OCI-LY7 (cell line): ENCODE measurements at regions not wholly inside any gene's neighbourhood (a gene's known extent, or its start where the extent isn't known, plus 50 kb on each side); places are given as distances from the start of the nearest gene placed in this dataset.

ENCODE experiments used
- BruUV-seq: library from RNA; stranded (reverse); fragments of 400-500 nt; replicated peaks from 2 replicates; lab custom pipeline; 2021; lab: Mats Ljungman, UMichigan
- CTCF ChIA-PET: fragments of 300-600 bp; sonication (Branson Sonifier 250); formaldehyde crosslinking; loops from one replicate; lab custom pipeline; 2022; ENCODE audit warnings: antibody characterized with exemption; ENCODE audit not compliant: unreplicated experiment; lab: Charles Lee
- POLR2A ChIA-PET: fragments of 300-600 bp; sonication (Branson Sonifier 250); formaldehyde crosslinking; loops from one replicate; lab custom pipeline; 2022; ENCODE audit warnings: antibody characterized with exemption; lab: Charles Lee
- DNase-seq: peaks from one replicate; pipeline ENCODE4 v3.0.0-alpha.2; 2015; ENCODE audit warnings: low spot score
- H2AFZ ChIP-seq: fragments of 200-600 bp; sonication (generic), shearing (Covaris generic); 2 replicates; pipeline ENCODE4 v1.6.1; 2014; ENCODE audit warnings: mild to moderate bottlenecking, antibody characterized with exemption, low read length, moderate library complexity
- H3K27ac ChIP-seq: fragments of 200-600 bp; sonication (generic); 2 replicates; pipeline ENCODE4 v1.5.1; 2014; ENCODE audit warnings: mixed run types, low read depth, mild to moderate bottlenecking, moderate library complexity, low read length, inconsistent platforms; ENCODE audit not compliant: poor library complexity, severe bottlenecking
- H3K36me3 ChIP-seq: fragments of 200-600 bp; sonication (generic); 2 replicates; pipeline ENCODE4 v1.6.1; 2014; ENCODE audit warnings: mild to moderate bottlenecking, antibody characterized with exemption, low read length, moderate library complexity, mixed read lengths; ENCODE audit not compliant: insufficient read depth
- H3K4me1 ChIP-seq: fragments of 200-600 bp; sonication (generic); 2 replicates; pipeline ENCODE4 v1.5.1; 2014; ENCODE audit warnings: mild to moderate bottlenecking, low read length; ENCODE audit not compliant: insufficient read depth, poor library complexity, severe bottlenecking
- H3K4me2 ChIP-seq: fragments of 200-600 bp; sonication (generic); 2 replicates; pipeline ENCODE4 v1.6.1; 2014; ENCODE audit warnings: mild to moderate bottlenecking, low read length
- H3K4me3 ChIP-seq: fragments of 200-600 bp; sonication (generic); 2 replicates; pipeline ENCODE4 v1.5.1; 2014; ENCODE audit warnings: mild to moderate bottlenecking, low read depth, low read length; ENCODE audit not compliant: poor library complexity, severe bottlenecking
- H3K79me2 ChIP-seq: fragments of 200-600 bp; sonication (generic); 2 replicates; pipeline ENCODE4 v1.6.1; 2016; ENCODE audit warnings: low read depth, mild to moderate bottlenecking, low read length, moderate library complexity, mixed read lengths; ENCODE audit not compliant: insufficient read depth
- H3K9me2 ChIP-seq: fragments of 200-600 bp; sonication (generic); 2 replicates; pipeline ENCODE4 v1.6.1; 2016; ENCODE audit warnings: mild to moderate bottlenecking, low read length, mixed read lengths; ENCODE audit not compliant: insufficient read depth
- H3K9me3 ChIP-seq: fragments of 200-600 bp; sonication (generic); 2 replicates; pipeline ENCODE4 v1.6.1; 2014; ENCODE audit warnings: mild to moderate bottlenecking, mixed run types, low read length, mixed read lengths
- H4K20me1 ChIP-seq: fragments of 200-600 bp; sonication (generic); 2 replicates; pipeline ENCODE4 v1.6.1; 2014; ENCODE audit warnings: mild to moderate bottlenecking, antibody characterized with exemption, low read length, moderate library complexity, mixed read lengths; ENCODE audit not compliant: insufficient read depth
- EZH2phosphoT487 ChIP-seq: fragments of 200-600 bp; sonication (generic); IDR thresholded peaks from 2 replicates; pipeline ENCODE4 v1.6.1; 2018; ENCODE audit warnings: low read depth, borderline replicate concordance, mild to moderate bottlenecking, mixed run types, antibody characterized with exemption, low read length, moderate library complexity, mixed read lengths
- intact Hi-C: fragments of 100-400 bp; cut with micrococcal nuclease; formaldehyde crosslinking; loops from one replicate; pipeline ENCODE4 v1.10.0; 2022; ENCODE audit not compliant: unreplicated experiment
- TF ChIP-seq, protein P1 (sequence below): fragments of 200-600 bp; sonication (generic); conservative IDR thresholded peaks from 2 replicates; pipeline ENCODE4 v1.5.1; 2014; ENCODE audit warnings: mild to moderate bottlenecking, antibody characterized with exemption, low read length, moderate library complexity, mixed read lengths

DNA sequence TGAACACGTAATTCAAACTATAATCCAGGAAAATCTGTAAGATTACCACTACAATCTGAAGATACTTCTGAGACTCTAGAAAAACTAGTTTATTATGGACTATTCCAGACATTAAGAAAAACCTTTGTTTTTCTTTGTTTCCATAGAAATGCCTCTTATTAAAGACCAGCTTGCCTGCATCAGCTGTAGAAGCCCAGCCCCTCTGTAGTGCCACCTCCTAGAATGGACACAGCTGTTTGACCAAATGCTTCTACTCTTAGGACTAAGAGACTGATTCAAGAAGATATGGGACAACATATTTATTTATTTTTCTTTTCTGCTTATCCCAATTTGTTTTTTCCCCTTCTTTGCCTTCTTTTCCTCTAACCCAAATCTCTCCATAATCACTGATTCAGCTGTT, 93.8 kb downstream of the CXCL12 start:
- no peaks in the 10 kb centered on the region for H4K20me1 ChIP-seq
- H3K79me2 ChIP-seq, result no peaks in the 10 kb centered on the region
- no peaks in the 10 kb centered on the region for H3K9me3 ChIP-seq
- no peaks in the 10 kb centered on the region for H3K36me3 ChIP-seq
- no peaks in the 10 kb centered on the region for H3K4me1 ChIP-seq
- BruUV-seq, result no TSS peak
- CTCF ChIA-PET, result no interaction called here
- TF ChIP-seq, protein P1, sequence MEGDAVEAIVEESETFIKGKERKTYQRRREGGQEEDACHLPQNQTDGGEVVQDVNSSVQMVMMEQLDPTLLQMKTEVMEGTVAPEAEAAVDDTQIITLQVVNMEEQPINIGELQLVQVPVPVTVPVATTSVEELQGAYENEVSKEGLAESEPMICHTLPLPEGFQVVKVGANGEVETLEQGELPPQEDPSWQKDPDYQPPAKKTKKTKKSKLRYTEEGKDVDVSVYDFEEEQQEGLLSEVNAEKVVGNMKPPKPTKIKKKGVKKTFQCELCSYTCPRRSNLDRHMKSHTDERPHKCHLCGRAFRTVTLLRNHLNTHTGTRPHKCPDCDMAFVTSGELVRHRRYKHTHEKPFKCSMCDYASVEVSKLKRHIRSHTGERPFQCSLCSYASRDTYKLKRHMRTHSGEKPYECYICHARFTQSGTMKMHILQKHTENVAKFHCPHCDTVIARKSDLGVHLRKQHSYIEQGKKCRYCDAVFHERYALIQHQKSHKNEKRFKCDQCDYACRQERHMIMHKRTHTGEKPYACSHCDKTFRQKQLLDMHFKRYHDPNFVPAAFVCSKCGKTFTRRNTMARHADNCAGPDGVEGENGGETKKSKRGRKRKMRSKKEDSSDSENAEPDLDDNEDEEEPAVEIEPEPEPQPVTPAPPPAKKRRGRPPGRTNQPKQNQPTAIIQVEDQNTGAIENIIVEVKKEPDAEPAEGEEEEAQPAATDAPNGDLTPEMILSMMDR, result no peak
- TF ChIP-seq EZH2phosphoT487, result no peak
- no peak for DNase-seq
- H3K9me2 ChIP-seq, result no peaks in the 10 kb centered on the region
- intact Hi-C loops, result no loop called here
- no peak overlapping the region for H3K27ac ChIP-seq
- POLR2A ChIA-PET, result no interaction called here
- no peak overlapping the region for H2AFZ ChIP-seq
- H3K4me2 ChIP-seq, result no peak overlapping the region
- H3K4me3 ChIP-seq, result no peak overlapping the region

GRCh38 chr10:44289125-44289524, 95.8 kb downstream of the CXCL12 start:
- BruUV-seq, result no TSS peak
- H3K4me1 ChIP-seq, result no peaks in the 10 kb centered on the region
- DNase-seq, result no peak
- POLR2A ChIA-PET, result no interaction called here
- H3K4me3 ChIP-seq, result no peak overlapping the region
- H2AFZ ChIP-seq, result no peak overlapping the region
- H4K20me1 ChIP-seq, result no peaks in the 10 kb centered on the region
- no peak for TF ChIP-seq EZH2phosphoT487
- TF ChIP-seq, protein P1, result no peak
- intact Hi-C loops, result no loop called here
- CTCF ChIA-PET, result no interaction called here
- H3K9me2 ChIP-seq, result no peaks in the 10 kb centered on the region
- H3K4me2 ChIP-seq, result no peak overlapping the region
- H3K9me3 ChIP-seq, result no peaks in the 10 kb centered on the region
- H3K36me3 ChIP-seq, result no peaks in the 10 kb centered on the region
- H3K27ac ChIP-seq, result no peak overlapping the region
- no peaks in the 10 kb centered on the region for H3K79me2 ChIP-seq

- intact Hi-C loops, result no loop called here
- Histone ChIP-seq H3K36me3 (no peaks in the 10 kb centered on the region), H3K4me3 (no peak overlapping the region), H3K4me2 (no peak overlapping the region), H2AFZ (no peak overlapping the region), H3K9me2 (no peaks in the 10 kb centered on the region), H3K4me1 (no peaks in the 10 kb centered on the region), H4K20me1 (no peaks in the 10 kb centered on the region), H3K79me2 (no peaks in the 10 kb centered on the region), H3K27ac (no peak overlapping the region), H3K9me3 (no peaks in the 10 kb centered on the region)
- ChIA-PET POLR2A (interaction anchor here (0.5 kb wide), 1 partner anchor 669 kb away, joined by 4 read pairs; no protein-coding TSS in a partner anchor), CTCF (no interaction called here)
- no peak for TF ChIP-seq EZH2phosphoT487
- TF ChIP-seq, protein P1, result no peak
- BruUV-seq, result no TSS peak
- no peak for DNase-seq
These were observed 97.5 kb downstream of the CXCL12 start for GRCh38 chr10:44287408-44287807.
